ENCODE measurements at regions not wholly inside any gene's neighbourhood (a gene's known extent, or its start where the extent isn't known, plus 50 kb on each side); places are given as distances from the start of the nearest gene placed in this dataset.

DNA sequence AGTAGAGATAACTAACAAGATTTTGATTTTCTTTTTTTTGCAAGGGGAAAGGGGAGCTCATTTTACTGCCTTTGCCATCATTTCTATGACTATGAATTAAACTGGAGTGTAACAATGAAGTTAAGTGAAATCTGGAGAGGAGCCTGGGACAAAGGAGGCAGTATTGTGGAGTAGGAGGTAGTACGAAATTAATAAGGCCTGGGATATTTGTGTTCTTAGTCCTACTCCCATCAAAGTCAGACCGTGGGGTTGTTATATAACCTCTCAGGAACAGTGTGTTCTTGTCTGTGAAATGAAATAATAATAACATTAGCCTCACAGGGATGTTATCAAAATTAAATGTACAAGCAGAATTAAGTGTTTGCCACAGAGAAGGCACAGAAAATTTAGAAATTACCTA, 204.3 kb upstream of the EMCN start:
- no peak for DNase-seq

DNA sequence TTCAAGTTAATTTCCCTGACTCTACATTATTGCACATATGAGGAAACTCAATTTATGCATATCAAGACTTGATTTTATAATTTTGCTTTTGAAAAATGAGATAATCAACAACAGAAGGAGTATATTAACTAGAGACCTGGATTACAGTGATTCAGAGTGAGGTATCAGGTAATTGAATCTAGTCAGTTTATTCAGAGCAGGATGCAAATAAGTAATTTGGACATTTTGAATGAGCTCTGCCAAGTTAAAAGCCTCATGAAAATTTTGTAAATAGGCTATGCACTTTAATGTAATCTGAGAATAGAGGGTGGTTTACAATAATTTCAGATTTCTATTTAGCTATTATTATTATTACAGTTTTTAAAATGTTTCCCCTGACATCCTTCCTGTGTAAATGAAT, 203.7 kb upstream of the EMCN start:
- no peak for DNase-seq

DNA sequence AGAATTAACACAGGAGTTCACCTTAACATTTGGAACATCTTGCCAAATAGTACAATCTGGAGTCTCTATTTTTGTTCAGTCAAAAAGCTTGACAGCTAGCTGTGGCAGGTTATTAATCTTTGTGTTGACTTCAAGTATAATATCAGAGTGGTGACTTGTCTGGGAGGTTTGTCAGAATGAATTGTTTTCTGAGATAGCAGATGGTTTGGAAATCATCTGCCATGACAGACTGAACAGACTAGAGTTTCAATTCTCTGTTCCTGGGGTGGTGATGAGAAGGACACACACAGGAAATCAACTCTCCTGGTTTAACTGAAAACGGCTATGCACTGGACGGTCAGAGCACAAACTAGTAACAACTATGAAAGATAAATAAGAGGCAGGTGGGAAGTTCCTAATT, 203.3 kb upstream of the EMCN start:
- DNase-seq: no peak

DNA sequence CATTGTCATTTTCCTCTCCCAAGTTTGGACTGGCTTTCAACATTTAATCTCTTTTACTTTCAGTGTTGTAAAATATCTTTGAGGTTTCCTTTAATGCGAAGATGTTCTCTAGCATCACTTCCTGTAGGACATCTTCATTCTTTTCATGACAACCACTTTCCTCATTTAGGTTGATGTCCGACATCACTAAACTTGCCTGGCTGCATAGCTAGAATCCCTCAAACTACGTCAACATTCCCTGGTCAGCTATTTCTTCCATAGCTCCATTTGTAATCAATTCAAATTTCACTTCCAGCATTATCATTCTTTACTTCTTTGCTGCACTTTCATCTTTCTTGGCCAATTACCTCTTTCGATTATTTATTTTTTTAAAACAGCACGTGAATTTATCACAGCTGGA, 198.6 kb upstream of the EMCN start:
- no peak for DNase-seq

DNA sequence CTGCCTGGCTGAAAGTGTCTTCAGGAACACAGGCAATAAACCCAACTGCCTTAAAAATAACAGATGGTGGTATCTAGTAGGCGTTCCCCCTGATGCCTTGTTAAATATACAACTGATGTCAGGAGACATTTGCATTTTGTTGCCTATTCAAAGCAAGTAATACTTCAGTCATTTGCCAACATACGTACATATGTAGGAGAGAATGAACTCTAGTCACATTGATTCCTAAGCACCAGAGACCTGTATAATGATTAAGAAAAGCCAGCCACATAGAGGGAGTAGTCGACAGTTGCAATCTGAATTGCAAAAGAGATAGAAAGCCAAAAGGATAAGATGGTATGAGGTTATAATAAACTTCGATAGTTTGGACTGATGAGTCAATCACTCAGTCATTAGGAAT, 191.0 kb upstream of the EMCN start:
- DNase-seq: peak; percentile 43

DNA sequence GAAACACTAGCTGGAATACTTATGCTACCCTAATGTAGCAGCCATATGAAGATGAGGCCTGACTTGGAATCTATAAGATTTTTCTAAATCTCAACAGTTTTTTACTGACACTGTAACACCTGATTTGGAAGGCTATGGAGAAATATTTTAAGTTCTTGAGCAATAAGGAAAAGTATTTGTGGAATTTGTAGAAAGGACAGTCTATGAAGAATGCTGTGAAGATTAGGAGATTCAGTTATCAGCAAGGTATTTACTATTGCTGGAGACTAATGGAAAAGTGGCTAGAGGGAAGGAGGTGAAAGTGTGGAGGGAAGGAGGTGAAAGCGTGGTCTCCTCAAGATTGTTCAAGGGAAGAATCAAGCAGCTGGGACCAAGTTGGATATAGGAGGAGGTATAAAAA, 190.0 kb upstream of the EMCN start:
- DNase-seq: no peak

DNA sequence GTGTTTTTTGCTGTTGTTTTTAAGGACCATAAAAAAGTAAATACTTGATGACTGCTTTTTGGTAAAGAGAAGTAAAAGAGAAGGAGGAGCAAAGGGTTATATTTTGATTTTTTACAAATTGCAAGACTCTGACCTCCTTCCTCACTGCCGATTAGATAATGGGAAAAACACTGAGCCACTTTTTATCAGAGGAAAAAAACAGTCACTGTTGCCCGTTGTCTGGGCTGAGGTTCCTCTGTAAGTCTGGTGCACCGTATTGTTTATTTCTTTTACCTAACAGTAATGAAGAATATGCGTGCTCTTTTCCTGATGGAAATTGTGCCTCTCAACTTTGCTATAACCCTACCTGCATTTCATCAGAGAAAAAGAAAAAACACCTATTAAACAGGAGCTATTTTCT, 178.7 kb upstream of the EMCN start:
- no peak for DNase-seq

DNA sequence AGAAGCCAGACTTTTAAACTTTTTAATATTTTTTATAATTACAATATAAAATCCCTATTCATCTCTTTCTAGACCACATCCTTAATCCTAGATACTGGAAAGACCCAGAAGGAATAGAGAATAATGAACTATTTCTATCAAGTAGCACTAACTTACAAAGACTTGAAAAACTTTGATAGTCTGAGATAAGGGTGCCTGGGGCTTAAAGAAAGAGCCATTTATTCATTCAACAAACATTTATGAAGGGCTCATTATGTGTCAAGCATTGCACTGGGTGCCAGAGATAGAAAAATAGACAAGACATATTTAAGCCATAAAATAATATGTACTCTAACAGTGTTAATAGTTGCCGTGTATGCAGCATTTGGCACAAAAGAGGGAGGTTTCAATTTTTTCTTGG, 178.0 kb upstream of the EMCN start:
- no peak for DNase-seq

DNA sequence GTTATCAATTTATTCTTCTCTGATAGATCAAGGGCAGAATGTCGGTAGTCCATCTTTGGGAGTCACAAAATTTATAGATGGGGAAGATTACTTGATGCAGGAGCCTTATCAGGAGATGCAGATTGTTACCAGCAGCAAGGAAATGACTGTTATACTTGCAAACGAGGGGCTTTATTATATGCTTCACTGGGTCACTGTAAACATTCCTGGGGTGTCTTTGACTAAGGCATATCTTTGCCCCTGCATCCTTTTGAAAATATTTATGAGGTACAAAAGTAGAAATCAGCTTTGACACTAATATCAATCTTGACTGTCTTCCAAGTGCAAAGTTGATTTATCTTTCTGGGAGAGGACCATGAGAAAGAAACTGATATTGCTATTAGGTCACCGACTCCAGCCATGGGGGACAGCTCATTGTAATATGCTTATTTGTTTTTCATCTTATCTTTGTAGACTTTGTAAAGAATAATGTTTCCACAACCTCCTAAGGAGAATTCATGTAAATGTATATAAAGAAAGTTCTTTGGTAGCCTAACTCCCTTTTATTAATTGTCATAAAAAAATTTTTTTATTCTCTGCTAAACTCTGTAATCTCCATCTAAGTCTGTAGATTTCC, 177.3 kb upstream of the EMCN start:
- no peak for DNase-seq

DNA sequence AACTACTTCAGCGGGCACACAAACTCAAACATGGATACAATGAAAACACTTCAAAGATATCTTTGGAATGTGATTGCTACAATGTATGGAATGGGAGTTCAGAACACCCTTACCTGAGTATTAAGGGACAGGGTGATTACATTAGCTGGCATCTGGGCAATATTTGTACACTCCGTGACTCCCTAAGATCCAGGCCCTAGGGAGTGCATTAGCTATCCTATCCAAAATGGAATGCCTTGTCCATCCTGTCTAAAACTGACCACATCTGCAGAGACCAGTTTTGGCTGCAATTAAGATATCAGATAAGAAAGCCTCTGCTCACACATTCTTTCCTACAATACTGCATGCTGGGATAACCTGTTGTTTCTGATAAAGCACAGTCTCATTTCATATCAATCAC, 176.6 kb upstream of the EMCN start:
- DNase-seq: no peak

DNA sequence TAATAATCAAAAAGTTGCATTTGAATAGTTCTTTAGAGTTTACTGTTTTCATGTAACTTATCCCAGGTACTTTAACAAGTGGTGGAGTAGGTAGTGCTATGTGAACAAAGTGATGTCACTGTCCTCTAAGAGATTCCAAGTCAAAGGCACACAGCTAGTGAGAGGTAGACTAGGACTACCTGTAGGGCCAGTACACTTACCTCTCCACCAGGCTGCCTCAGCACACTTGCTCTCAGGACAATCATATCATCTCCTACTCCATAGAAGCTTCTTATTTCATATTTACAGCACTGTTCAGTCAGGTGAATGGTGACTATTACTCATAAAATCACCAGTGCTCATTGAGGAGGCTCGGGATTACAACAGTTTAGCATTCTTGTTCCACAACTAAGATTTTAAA, 173.0 kb upstream of the EMCN start:
- DNase-seq: no peak

DNA sequence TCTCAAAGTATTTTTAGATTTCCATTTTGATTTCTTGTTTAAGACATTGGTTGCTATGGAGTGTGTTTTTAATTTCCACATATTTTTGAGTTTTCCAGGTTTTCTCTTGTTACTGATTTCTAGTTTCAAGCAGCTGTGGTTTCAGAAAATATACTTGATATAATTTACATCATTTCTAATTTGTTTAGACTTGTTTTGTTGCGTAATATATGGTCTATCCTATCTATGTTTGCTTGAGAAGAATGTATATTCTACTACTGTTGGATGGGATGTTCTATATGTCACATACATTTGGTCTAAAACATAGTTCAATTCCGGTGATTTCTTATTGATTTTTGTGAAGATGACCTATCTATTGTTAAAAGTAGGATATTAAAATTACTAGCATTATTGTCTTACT, 170.5 kb upstream of the EMCN start:
- no peak for DNase-seq

DNA sequence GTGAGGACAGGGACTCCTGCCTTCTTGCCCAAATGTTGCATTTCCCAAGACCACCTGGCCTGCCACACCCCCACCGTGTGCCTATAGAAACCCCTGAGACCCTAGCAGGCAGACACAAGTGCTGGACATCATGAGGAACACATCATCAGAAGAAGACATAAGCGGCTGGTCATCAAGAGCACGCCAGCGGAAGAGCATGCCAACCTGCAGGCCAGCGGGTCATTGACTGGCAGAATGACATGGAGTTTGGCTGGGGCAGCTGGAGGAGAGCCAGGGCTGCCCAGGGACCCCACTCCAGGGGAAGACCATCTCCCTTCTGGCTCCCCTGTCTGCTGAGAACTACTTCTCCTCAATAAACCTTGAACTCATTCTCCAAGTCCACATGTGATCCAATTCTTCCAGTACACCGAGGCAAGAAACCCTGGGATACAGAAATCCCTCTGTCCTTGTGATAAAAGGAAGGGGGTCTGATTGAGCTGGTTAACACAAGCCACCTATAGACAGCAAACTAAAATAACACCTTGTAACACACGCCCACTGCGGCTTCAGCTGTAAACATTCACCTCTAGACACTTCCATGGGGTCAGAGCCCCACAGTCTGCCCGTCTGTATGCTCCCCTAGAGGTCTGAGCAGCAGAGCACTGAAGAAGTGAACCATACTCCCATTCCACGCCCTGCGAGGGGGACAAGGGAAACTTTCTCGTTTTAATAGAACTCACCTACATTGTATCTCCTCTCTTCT, 164.8 kb upstream of the EMCN start:
- DNase-seq: no peak

DNA sequence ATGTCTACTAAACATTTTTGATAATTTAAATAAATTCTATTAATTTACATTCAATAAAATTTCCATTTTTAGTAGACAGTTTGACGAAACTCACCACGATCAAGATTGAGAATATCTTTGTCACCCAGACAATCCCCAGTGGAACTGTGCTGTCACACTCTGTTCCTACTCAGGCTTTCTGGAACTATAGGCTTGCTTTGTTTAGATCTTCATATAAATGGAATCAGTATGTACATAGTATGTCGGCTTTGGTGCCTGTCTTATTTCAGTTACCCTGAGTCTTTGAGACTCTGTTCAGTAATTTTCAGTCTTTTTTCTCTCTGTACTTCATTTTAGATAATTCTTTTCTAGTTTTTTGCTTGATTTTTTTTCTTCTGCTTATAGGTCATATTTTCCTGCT, 163.5 kb upstream of the EMCN start:
- no peak for DNase-seq

DNA sequence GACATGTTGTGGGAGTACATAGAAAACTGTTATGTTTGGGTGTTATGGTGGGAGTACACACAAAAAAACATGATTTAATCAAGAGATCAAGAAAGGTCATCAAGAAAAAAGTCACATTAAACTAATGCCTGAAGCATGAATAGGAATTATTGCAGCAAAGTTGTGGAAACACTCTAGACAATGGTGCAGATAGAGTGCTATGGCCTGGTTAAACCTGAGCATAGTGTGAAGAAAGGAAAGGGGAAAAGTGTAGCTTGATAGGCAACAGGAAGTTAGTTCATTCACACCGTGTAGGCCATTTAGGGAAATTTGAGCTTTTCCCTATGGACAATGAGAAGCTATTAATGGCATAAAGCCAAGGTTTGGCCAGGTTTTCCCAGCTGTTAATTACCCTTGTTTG, 162.1 kb upstream of the EMCN start:
- DNase-seq: no peak

DNA sequence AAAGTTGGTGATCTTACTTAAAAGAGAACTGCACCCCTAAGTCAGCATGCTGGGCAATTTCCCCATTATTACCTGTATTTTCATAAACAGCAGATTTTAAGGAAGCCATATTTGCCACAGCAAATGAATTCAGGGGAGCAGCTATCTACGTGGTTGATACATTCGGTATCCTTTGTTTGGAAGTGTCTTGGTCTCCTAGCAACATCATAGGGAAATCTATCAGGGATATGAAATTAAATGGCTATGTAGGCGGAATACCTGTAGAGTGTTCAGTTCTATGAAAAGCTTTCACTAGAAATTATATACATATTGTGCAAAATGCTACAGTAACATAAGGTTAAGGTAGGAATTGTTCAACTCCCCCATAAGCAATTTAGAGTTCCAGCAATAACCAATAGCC, 157.2 kb upstream of the EMCN start:
- no peak for DNase-seq

DNA sequence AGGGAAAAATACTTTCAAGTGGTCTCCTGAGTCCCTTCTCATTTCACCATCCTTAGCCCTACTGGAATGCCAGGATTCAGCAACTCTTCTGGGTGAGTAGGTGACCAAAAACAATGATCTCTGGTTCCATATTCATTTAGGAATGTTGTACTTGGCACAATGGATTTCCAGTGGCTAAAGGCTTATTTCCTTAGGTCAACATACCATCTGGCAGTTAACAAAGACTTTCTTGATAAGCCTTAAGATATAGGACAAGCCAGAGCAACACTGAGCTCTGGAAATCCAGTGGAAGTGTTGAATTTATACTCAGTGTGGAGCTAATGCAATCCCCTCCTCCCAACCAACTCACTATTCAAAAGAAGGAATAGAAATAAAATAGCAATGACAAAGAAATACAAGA, 139.4 kb upstream of the EMCN start:
- no peak for DNase-seq

DNA sequence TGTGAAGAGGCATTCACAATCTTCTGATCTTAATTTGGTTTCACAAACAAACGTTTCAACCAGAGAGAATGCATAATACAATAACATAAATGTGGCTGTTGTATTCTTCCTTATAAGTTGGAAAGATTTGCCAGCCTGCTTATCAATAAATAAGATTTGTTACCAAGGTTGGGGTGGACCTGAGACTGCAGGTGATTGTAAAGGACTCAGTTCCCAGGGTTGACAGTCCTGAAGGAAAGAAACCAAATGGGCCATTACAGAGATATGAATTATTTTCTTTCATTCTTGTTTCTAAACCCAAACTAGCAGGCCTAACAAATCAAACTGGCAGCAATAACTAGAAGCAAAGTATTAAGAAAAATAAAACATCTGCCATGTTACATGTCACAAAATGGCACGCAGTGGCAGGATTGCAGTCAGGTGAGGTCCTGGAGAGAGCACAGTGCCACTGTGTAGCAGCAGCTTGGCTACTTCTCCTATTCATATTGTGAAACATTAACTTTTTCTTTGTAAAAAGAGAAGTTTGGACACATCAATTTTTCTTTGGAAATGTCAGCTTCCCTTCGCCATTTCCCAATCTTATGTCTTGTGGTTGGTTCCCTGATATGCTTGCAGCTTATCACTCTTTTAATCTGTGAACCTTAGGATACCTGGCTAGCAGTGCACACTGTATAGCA, 133.8 kb upstream of the EMCN start:
- no peak for DNase-seq

DNA sequence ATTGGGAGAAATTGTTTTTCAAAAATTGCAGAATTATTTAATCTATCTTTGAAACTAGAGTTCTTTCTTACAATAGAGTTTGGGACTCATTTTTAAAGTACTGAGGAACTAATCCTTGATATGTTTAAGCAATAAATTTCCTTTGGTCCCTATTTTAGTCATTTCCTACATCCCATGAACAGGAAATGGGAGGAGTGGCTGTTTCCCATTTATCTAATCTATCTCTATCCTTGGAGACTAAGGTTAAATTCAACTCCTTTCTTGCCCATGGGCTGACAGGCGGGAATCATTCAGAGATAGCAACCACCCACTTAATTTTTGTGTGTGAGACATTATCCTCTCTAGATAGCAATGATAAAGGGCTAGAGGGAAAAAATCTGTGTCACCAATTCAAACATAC, 131.6 kb upstream of the EMCN start:
- no peak for DNase-seq

DNA sequence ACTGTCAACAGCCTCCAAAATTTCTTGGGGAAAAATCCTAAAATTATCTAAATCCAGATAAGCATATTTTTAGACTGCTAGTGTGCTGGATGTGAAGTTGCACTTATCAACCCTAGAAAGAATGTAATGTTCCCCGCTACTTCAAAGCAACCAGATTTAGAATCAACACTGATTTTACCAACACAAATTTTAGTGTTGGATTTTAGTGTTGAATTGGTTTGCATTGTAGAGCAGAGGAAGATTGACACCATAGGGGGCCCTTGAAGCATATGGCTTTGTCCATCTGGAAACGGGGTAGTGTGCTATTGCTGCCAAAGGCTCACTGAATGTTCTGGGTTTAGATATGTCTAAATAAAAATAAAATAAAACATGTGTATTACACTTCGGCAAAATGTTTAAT, 126.3 kb upstream of the EMCN start:
- DNase-seq: peak; percentile 35

DNA sequence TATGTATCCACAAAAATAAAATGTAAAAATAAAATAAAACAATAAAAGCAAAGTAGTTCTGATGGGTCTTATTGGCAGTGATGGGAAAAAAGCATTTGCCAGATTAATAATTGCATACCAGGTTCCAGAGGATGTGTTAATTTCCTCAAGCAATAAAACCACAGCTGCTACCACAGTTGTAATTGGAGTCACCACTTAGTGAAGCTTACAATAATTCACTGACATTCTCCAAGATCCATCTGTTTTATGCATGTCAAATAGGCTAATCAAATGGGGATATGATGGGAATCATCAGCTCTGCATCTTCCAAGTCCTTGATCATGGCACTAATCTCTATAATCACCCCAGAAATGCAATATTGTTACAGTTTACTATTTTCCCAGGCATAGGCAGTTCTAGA, 123.5 kb upstream of the EMCN start:
- peak; percentile 60 for DNase-seq

DNA sequence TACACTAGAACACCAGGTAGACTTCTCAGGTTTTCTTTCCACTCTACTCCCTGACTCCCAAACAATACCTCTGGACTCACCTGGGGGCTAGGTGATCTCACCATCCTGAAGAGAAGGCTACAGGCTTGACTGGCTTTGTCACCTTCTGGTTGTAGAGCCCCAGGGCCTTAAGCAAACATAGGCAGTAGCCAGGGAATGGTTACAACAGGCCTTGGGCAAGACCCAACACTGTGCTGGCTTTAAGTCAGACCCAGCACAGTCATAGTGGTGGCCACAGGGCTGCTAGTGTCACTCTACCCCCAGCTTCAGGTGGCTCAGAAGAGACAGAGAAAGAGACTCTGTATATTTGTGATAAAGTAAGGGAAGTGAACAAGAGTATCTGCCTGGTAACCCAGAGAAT, 118.1 kb upstream of the EMCN start:
- no peak for DNase-seq

DNA sequence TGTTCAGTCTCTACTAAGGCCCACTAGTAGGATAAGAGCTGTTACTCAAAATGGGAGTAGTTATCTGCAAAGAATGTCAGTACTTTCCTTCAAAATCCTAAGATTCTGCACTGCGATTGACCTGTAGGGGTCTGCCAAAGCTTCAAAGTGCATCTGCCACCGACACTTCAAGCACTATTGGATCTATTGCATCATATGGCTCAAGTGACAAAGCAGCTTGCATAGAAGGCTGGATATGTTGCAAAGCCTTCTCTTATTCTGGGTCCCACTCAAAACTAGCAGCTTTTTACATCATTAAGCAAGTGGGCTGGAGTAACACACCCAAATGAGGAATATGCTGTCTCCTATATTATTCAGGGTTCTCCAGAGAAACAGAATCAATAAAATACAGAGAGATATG, 115.4 kb upstream of the EMCN start:
- DNase-seq: no peak

DNA sequence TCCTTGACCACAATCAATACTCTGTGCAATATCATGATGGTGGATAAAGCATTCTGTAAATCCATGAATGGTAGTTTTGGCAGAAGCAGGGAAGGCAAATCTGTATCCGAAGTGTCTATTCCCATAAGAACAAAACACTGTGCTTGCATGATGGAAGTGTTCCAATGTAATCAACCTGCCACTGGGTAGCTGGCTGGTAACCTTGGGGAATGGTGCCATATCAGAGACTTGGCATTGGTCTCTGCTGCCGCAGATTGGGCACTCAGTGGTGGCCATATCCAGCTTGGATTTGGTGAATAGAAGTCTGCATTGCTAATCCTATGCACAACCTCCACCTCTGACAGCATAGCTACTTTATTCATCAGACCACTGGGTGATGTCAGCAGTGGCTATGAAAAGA, 114.3 kb upstream of the EMCN start:
- DNase-seq: no peak

Data from DMS 273 treated with DMSO at 0.1 percent for 48 hours (cell line).